ENCODE measurements at regions not wholly inside any gene's neighbourhood (a gene's known extent, or its start where the extent isn't known, plus 50 kb on each side); places are given as distances from the start of the nearest gene placed in this dataset.

DNA sequence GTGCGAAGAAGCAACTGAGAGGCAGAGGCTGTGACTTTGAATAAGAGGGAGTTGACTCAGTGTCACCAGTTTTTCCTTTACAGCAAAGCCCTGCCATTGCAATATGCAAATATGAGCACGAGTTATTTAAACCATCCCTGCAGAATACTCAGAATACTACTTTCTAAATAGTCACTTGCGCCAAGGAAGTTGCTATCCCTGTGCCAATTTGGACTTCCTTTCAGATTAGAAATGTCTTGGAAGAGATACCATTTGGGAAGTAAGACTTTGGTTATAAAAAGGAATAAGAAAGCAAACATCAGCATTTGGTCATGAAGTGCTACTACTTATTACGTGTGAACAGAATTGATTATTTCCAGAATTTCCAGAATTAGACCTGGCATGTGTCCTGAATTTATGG is 151.8 kb upstream of the MYT1L start:
- TF ChIP-seq, protein P1, sequence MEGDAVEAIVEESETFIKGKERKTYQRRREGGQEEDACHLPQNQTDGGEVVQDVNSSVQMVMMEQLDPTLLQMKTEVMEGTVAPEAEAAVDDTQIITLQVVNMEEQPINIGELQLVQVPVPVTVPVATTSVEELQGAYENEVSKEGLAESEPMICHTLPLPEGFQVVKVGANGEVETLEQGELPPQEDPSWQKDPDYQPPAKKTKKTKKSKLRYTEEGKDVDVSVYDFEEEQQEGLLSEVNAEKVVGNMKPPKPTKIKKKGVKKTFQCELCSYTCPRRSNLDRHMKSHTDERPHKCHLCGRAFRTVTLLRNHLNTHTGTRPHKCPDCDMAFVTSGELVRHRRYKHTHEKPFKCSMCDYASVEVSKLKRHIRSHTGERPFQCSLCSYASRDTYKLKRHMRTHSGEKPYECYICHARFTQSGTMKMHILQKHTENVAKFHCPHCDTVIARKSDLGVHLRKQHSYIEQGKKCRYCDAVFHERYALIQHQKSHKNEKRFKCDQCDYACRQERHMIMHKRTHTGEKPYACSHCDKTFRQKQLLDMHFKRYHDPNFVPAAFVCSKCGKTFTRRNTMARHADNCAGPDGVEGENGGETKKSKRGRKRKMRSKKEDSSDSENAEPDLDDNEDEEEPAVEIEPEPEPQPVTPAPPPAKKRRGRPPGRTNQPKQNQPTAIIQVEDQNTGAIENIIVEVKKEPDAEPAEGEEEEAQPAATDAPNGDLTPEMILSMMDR (IDR thresholded peaks at IDR 0.05) = no peak
- no peak for TF ChIP-seq POLR2A (IDR thresholded peaks at IDR 0.05)

Measured in lower leg skin (tissue), 3 donors.